Panc1 (cell line): ENCODE measurements at regions not wholly inside any gene's neighbourhood (a gene's known extent, or its start where the extent isn't known, plus 50 kb on each side); places are given as distances from the start of the nearest gene placed in this dataset.

ENCODE experiments used
- ATAC-seq: fragments of 200-7000 bp; cut with Tn5 transposase; 2 replicates; pipeline ENCODE4 v1.9.1; 2020; ENCODE audit warnings: mild to moderate bottlenecking, moderate library complexity
- BruUV-seq: library from RNA; stranded (reverse); fragments of 400-500 nt; replicated peaks from 2 replicates; lab custom pipeline; 2021; lab: Mats Ljungman, UMichigan
- CTCF ChIA-PET: fragments of 300-600 bp; sonication (Branson Sonifier 250); formaldehyde crosslinking; loops from one replicate; lab custom pipeline; 2022; ENCODE audit warnings: antibody characterized with exemption; lab: Charles Lee
- POLR2A ChIA-PET: fragments of 300-600 bp; sonication (Branson Sonifier 250); formaldehyde crosslinking; loops from one replicate; lab custom pipeline; 2022; ENCODE audit warnings: antibody characterized with exemption; lab: Charles Lee
- DNase-seq: peaks from one replicate; pipeline ENCODE4 v3.0.0-alpha.2; 2010; ENCODE audit warnings: low read depth, low spot score
- H3K27ac ChIP-seq: 2 replicates; pipeline ENCODE4 v1.5.1; 2011; ENCODE audit warnings: mild to moderate bottlenecking, low read length, inconsistent platforms
- H3K27me3 ChIP-seq: fragments of 200-500 bp; sonication (Bioruptor generic); 2 replicates; pipeline ENCODE4 v1.6.0; 2014; ENCODE audit warnings: low read length, inconsistent platforms; ENCODE audit not compliant: control insufficient read depth, insufficient read depth
- H3K36me3 ChIP-seq: fragments of 200-500 bp; sonication (Bioruptor generic); 2 replicates; pipeline ENCODE4 v1.5.1; 2014; ENCODE audit warnings: inconsistent platforms, mild to moderate bottlenecking, low read length, moderate library complexity; ENCODE audit not compliant: control insufficient read depth, insufficient read depth
- H3K4me1 ChIP-seq: 2 replicates; pipeline ENCODE4 v1.5.1; 2011; ENCODE audit warnings: inconsistent platforms, mild to moderate bottlenecking, low read length, moderate library complexity; ENCODE audit not compliant: control insufficient read depth, insufficient read depth
- H3K4me3 ChIP-seq, 2 experiments: 2 replicates each; pipeline ENCODE4 v1.5.1; 2011 to 2012; ENCODE audit warnings: low read depth in 2 of 2, low read length in 2 of 2, mild to moderate bottlenecking in 2 of 2, inconsistent platforms in 1 of 2, moderate library complexity in 1 of 2
- H3K9me3 ChIP-seq: fragments of 200-500 bp; sonication (Bioruptor generic); 2 replicates; pipeline ENCODE4 v1.5.1; 2014; ENCODE audit warnings: low read depth, mild to moderate bottlenecking, inconsistent platforms, low read length, moderate library complexity; ENCODE audit not compliant: control insufficient read depth, insufficient read depth
- CTCF ChIP-seq: fragments of 450-650 bp; IDR thresholded peaks from 2 replicates; pipeline ENCODE4 v1.5.1; 2017; ENCODE audit warnings: mild to moderate bottlenecking
- POLR2AphosphoS5 ChIP-seq: IDR thresholded peaks from 2 replicates; pipeline ENCODE4 v1.6.1; 2012; ENCODE audit warnings: mild to moderate bottlenecking, low read depth, low read length, moderate library complexity
- REST ChIP-seq, 2 experiments: IDR thresholded peaks; 2 replicates each; pipeline ENCODE4 v1.6.1; 2011 to 2012; ENCODE audit warnings: low read depth in 2 of 2, control low read depth in 1 of 2, low read length in 1 of 2, mild to moderate bottlenecking in 1 of 2, moderate library complexity in 1 of 2; ENCODE audit not compliant: insufficient read depth in 1 of 2
- SIN3A ChIP-seq: IDR thresholded peaks from 2 replicates; pipeline ENCODE4 v1.6.1; 2012; ENCODE audit warnings: low read depth, mild to moderate bottlenecking, low read length, moderate library complexity, borderline replicate concordance; ENCODE audit not compliant: insufficient read depth
- TCF7L2 ChIP-seq: IDR thresholded peaks from 2 replicates; pipeline ENCODE4 v1.6.1; 2011; ENCODE audit warnings: mild to moderate bottlenecking, low read depth, low read length, inconsistent platforms
- in situ Hi-C: cut with HindIII; loops from 2 replicates; pipeline ENCODE4 v1.10.0; 2016; ENCODE audit warnings: low sequenced_read_pairs, low pct_unique_long_range_greater_than_20kb
- intact Hi-C: fragments of 100-400 bp; cut with micrococcal nuclease; formaldehyde crosslinking; loops from one replicate; pipeline ENCODE4 v1.10.0; 2022; ENCODE audit not compliant: unreplicated experiment

- Histone ChIP-seq H3K4me3 (no peak overlapping the region), H3K4me1 (no peaks in the 10 kb centered on the region), H3K27me3 (no peaks in the 10 kb centered on the region), H3K9me3 (0 out of 2 replicates have a peak, but pooled peaks cover 4% of the 10 kb centered on the region), H3K27ac (no peak overlapping the region), H3K36me3 (no peaks in the 10 kb centered on the region)
- in situ Hi-C loops: no loop called here
- DNase-seq (no peak), ATAC-seq (no peak)
- BruUV-seq: no TSS peak
- intact Hi-C loops: no loop called here
- ChIA-PET POLR2A (no interaction called here), CTCF (no interaction called here)
- TF ChIP-seq REST (IDR thresholded peaks at IDR 0.05; ENCODE audit: insufficient read depth in 1 of 2, low read depth in 2 of 2, low read length in 1 of 2): no peak
- TF ChIP-seq POLR2AphosphoS5: no peak
- TF ChIP-seq TCF7L2: no peak
- TF ChIP-seq CTCF: no peak
- no peak for TF ChIP-seq SIN3A
Observed at GRCh38 chr5:27396998-27397397, 358.6 kb upstream of the CDH9 start.

- Histone ChIP-seq H3K27ac (no peak overlapping the region; the same call in 1 of the 2 replicates), H3K4me1 (0 out of 2 replicates have a peak, but pooled peaks cover 3% of the 10 kb centered on the region), H3K27me3 (no peaks in the 10 kb centered on the region), H3K4me3 (no peak overlapping the region), H3K36me3 (no peaks in the 10 kb centered on the region), H3K9me3 (no peaks in the 10 kb centered on the region)
- DNase-seq (no peak), ATAC-seq (no peak)
- CTCF ChIA-PET: no interaction called here
- TF ChIP-seq POLR2AphosphoS5: no peak
- no peak for TF ChIP-seq TCF7L2
- no peak for TF ChIP-seq CTCF
- TF ChIP-seq SIN3A: no peak
- TF ChIP-seq REST (IDR thresholded peaks at IDR 0.05; ENCODE audit: insufficient read depth in 1 of 2, low read depth in 2 of 2, low read length in 1 of 2): no peak
- BruUV-seq: no TSS peak
- POLR2A ChIA-PET: no interaction called here
- intact Hi-C loops (no loop called here), in situ Hi-C loops (no loop called here)
Observed at GRCh38 chr5:27392716-27393115, 354.3 kb upstream of the CDH9 start.
